Progenitor cell of endocrine pancreas (in vitro differentiated cells): ENCODE measurements at regions not wholly inside any gene's neighbourhood (a gene's known extent, or its start where the extent isn't known, plus 50 kb on each side); places are given as distances from the start of the nearest gene placed in this dataset.

Experiments
- DNase-seq: peaks from one replicate; pipeline ENCODE4 v3.0.0; 2021; ENCODE audit warnings: low spot score; ENCODE audit not compliant: unreplicated experiment
- H3K27ac Mint-ChIP-seq: 2 replicates; pipeline ENCODE4 v1.8.0; 2021; ENCODE audit warnings: mild to moderate bottlenecking, moderate library complexity, mixed read lengths
- H3K27me3 Mint-ChIP-seq: 2 replicates; pipeline ENCODE4 v1.8.0; 2021; ENCODE audit warnings: mixed read lengths
- H3K36me3 Mint-ChIP-seq: 2 replicates; pipeline ENCODE4 v1.8.0; 2022; ENCODE audit warnings: mixed read lengths; ENCODE audit not compliant: insufficient read depth
- H3K4me1 Mint-ChIP-seq: 2 replicates; pipeline ENCODE4 v1.8.0; 2021; ENCODE audit warnings: low read depth, mixed read lengths
- H3K4me3 Mint-ChIP-seq: 2 replicates; pipeline ENCODE4 v1.8.0; 2021; ENCODE audit warnings: low read depth, mild to moderate bottlenecking, moderate library complexity, mixed read lengths
- H3K9me3 Mint-ChIP-seq: 2 replicates; pipeline ENCODE4 v1.8.0; 2021; ENCODE audit warnings: low read depth, mixed read lengths
- CTCF ChIP-seq: fragments of 200-600 bp; sonication (generic); IDR thresholded peaks from one replicate; pipeline ENCODE4 v1.5.0; 2021; ENCODE audit warnings: antibody characterized with exemption, mild to moderate bottlenecking; ENCODE audit not compliant: unreplicated experiment

GRCh38 chr6:103236923-103237322 is 1622.8 kb downstream of the HACE1 start:
- DNase-seq: no peak
- peaks cover 12% of the 10 kb centered on the region for H3K4me1 Mint-ChIP-seq
- H3K4me3 Mint-ChIP-seq: no peak overlapping the region
- H3K27ac Mint-ChIP-seq: peak overlapping the region; percentile 81
- H3K9me3 Mint-ChIP-seq: peaks cover 16% of the 10 kb centered on the region
- H3K27me3 Mint-ChIP-seq: no peaks in the 10 kb centered on the region
- no peak for TF ChIP-seq CTCF
- peaks cover 2% of the 10 kb centered on the region for H3K36me3 Mint-ChIP-seq

- Mint-ChIP-seq H3K4me1 (peaks cover 3% of the 10 kb centered on the region), H3K27ac (no peak overlapping the region), H3K27me3 (no peaks in the 10 kb centered on the region), H3K4me3 (no peak overlapping the region), H3K9me3 (peaks cover 17% of the 10 kb centered on the region), H3K36me3 (no peaks in the 10 kb centered on the region)
- DNase-seq: no peak
- no peak for TF ChIP-seq CTCF
Measured at GRCh38 chr6:103231181-103231580, 1628.5 kb downstream of the HACE1 start.

- H3K4me3 Mint-ChIP-seq: no peak overlapping the region
- no peaks in the 10 kb centered on the region for H3K4me1 Mint-ChIP-seq
- H3K27ac Mint-ChIP-seq: no peak overlapping the region
- no peaks in the 10 kb centered on the region for H3K9me3 Mint-ChIP-seq
- TF ChIP-seq CTCF: no peak
- H3K27me3 Mint-ChIP-seq: no peaks in the 10 kb centered on the region
- no peaks in the 10 kb centered on the region for H3K36me3 Mint-ChIP-seq
- no peak for DNase-seq
Measured at GRCh38 chr6:103215847-103216246, 1643.9 kb downstream of the HACE1 start.

- Mint-ChIP-seq H3K9me3 (no peaks in the 10 kb centered on the region), H3K4me3 (no peak overlapping the region), H3K36me3 (no peaks in the 10 kb centered on the region), H3K27ac (no peak overlapping the region), H3K4me1 (no peaks in the 10 kb centered on the region), H3K27me3 (no peaks in the 10 kb centered on the region)
- DNase-seq: no peak
- TF ChIP-seq CTCF: no peak
Measured at GRCh38 chr6:103210686-103211085, 1649.0 kb downstream of the HACE1 start.

- Mint-ChIP-seq H3K27ac (no peak overlapping the region), H3K27me3 (no peaks in the 10 kb centered on the region), H3K4me1 (no peaks in the 10 kb centered on the region), H3K36me3 (no peaks in the 10 kb centered on the region), H3K4me3 (no peak overlapping the region), H3K9me3 (no peaks in the 10 kb centered on the region)
- no peak for DNase-seq
- no peak for TF ChIP-seq CTCF
Measured at GRCh38 chr6:103198386-103198785, 1661.3 kb downstream of the HACE1 start.
